GM23338 (cell line): ENCODE measurements at regions not wholly inside any gene's neighbourhood (a gene's known extent, or its start where the extent isn't known, plus 50 kb on each side); places are given as distances from the start of the nearest gene placed in this dataset.
A peak's percentile ranks its signal among the peaks of the same experiment; 100 is the strongest.

Experiments
- ATAC-seq: fragments of 200-7000 bp; cut with Tn5 transposase; 3 replicates; pipeline ENCODE4 v1.9.1; 2020
- DNase-seq: peaks from one replicate; pipeline ENCODE4 v3.0.0-alpha.2; 2015; ENCODE audit warnings: low spot score
- H2AFZ ChIP-seq: fragments of 200-600 bp; sonication (generic); 2 replicates; pipeline ENCODE4 v1.8.0; 2016; ENCODE audit warnings: antibody characterized with exemption, mild to moderate bottlenecking, moderate library complexity
- H3F3A ChIP-seq: fragments of 200-600 bp; sonication (generic); replicated peaks from 2 replicates; pipeline ENCODE4 v1.8.0; 2017; ENCODE audit warnings: antibody characterized with exemption, mixed run types, low read depth
- H3K27ac ChIP-seq: fragments of 200-600 bp; sonication (generic); 2 replicates; pipeline ENCODE4 v1.6.1; 2016; ENCODE audit warnings: low read depth
- H3K27me3 ChIP-seq: fragments of 200-600 bp; sonication (generic); 2 replicates; pipeline ENCODE4 v1.8.0; 2016; ENCODE audit warnings: mild to moderate bottlenecking, mixed run types, moderate library complexity; ENCODE audit not compliant: insufficient read depth
- H3K36me3 ChIP-seq: fragments of 200-600 bp; sonication (generic); 2 replicates; pipeline ENCODE4 v1.8.0; 2016; ENCODE audit warnings: mild to moderate bottlenecking; ENCODE audit not compliant: insufficient read depth
- H3K4me1 ChIP-seq: fragments of 200-600 bp; sonication (generic); 2 replicates; pipeline ENCODE4 v1.8.0; 2016; ENCODE audit warnings: mild to moderate bottlenecking, moderate library complexity; ENCODE audit not compliant: insufficient read depth
- H3K4me2 ChIP-seq: fragments of 200-600 bp; sonication (generic); 2 replicates; pipeline ENCODE4 v1.7.1; 2017; ENCODE audit warnings: mixed run types
- H3K4me3 ChIP-seq: fragments of 200-600 bp; sonication (generic); 2 replicates; pipeline ENCODE4 v1.6.1; 2016; ENCODE audit warnings: mixed run types
- H3K79me2 ChIP-seq: fragments of 200-600 bp; sonication (generic); replicated peaks from 2 replicates; pipeline ENCODE4 v1.8.0; 2017; ENCODE audit warnings: mild to moderate bottlenecking; ENCODE audit not compliant: insufficient read depth
- H3K9me2 ChIP-seq: fragments of 200-600 bp; sonication (generic); 2 replicates; pipeline ENCODE4 v1.8.0; 2017; ENCODE audit not compliant: insufficient read depth
- H4K20me1 ChIP-seq: fragments of 200-600 bp; sonication (generic); replicated peaks from 2 replicates; pipeline ENCODE4 v1.8.0; 2017; ENCODE audit warnings: mild to moderate bottlenecking; ENCODE audit not compliant: insufficient read depth
- H3K27ac Mint-ChIP-seq: 2 replicates; pipeline ENCODE4 v1.8.0; 2020; ENCODE audit warnings: inconsistent platforms, mild to moderate bottlenecking, moderate library complexity, mixed read lengths
- H3K27me3 Mint-ChIP-seq: 3 replicates; pipeline ENCODE4 v1.8.0; 2022; ENCODE audit warnings: low read depth, mild to moderate bottlenecking, moderate library complexity, mixed read lengths, inconsistent platforms; ENCODE audit not compliant: insufficient read depth, poor library complexity
- H3K36me3 Mint-ChIP-seq: 3 replicates; pipeline ENCODE4 v1.8.0; 2021; ENCODE audit warnings: low read depth, mild to moderate bottlenecking, inconsistent platforms, moderate library complexity, mixed read lengths
- H3K4me1 Mint-ChIP-seq: 3 replicates; pipeline ENCODE4 v1.8.0; 2020; ENCODE audit warnings: mild to moderate bottlenecking, inconsistent platforms, mixed read lengths
- H3K4me3 Mint-ChIP-seq: 3 replicates; pipeline ENCODE4 v1.8.0; 2021; ENCODE audit warnings: moderate library complexity, mild to moderate bottlenecking, inconsistent platforms, mixed read lengths
- H3K9me3 Mint-ChIP-seq: 3 replicates; pipeline ENCODE4 v1.8.0; 2020; ENCODE audit warnings: moderate library complexity, mild to moderate bottlenecking, inconsistent platforms, mixed read lengths
- CREB1 ChIP-seq: fragments of 250-450 bp; sonication (Bioruptor Pico); IDR thresholded peaks from 2 replicates; pipeline ENCODE4 v1.5.0; 2020; ENCODE audit warnings: low read depth, mild to moderate bottlenecking, moderate library complexity
- EZH2phosphoT487 ChIP-seq: fragments of 200-600 bp; sonication (generic); IDR thresholded peaks from one replicate; pipeline ENCODE4 v1.8.1; 2018; ENCODE audit warnings: antibody characterized with exemption; ENCODE audit not compliant: unreplicated experiment
- JUNB ChIP-seq: IDR thresholded peaks from one replicate; pipeline ENCODE4 v1.6.1; 2016; ENCODE audit warnings: antibody characterized with exemption; ENCODE audit not compliant: unreplicated experiment
- POLR2AphosphoS5 ChIP-seq: IDR thresholded peaks from 2 replicates; pipeline ENCODE4 v1.6.1; 2016; ENCODE audit warnings: antibody characterized with exemption, low read depth
- ZNF462 ChIP-seq: fragments of 250-450 bp; sonication (Bioruptor Pico); IDR thresholded peaks from 2 replicates; pipeline ENCODE4 v1.5.0; 2020; ENCODE audit warnings: mild to moderate bottlenecking, moderate library complexity
- TF ChIP-seq, protein P1 (sequence below), 2 experiments: fragments of 200-600 bp in 1 of 2; sonication (generic) in 1 of 2; conservative IDR thresholded peaks; 2 replicates each; pipeline versions ENCODE4 v1.5.1 to v1.6.1; 2016 to 2017; ENCODE audit warnings: antibody characterized with exemption in 2 of 2, low read depth in 2 of 2, mild to moderate bottlenecking in 2 of 2, moderate library complexity in 1 of 2
- TF ChIP-seq, protein P2 (sequence below): IDR thresholded peaks from 2 replicates; pipeline ENCODE4 v1.6.1; 2016; ENCODE audit warnings: antibody characterized with exemption

DNA sequence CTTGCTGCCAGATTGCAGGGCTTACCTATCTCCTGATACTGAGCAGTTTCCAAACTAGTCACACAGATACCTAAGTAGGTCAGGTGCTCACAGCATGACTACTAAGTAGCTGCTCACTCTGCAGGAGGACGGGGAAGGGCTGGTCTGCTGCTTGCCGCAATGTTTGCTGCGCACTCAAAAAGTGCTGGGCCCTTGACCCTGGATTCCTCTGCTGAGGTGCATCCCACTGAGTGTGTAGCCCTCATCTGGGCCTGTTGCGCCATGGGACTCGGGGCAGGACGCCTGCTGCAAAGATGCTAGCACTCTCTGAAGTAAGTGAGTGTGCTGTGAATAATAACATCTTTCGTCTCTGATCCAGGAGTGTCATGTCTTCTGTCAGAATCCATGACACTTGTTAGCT, 59.2 kb upstream of the MEDAG start (continued):
- TF ChIP-seq ZNF462 (CRISPR knock-in tag) (no peak), JUNB (no peak), POLR2AphosphoS5 (no peak), EZH2phosphoT487 (no peak)

DNA sequence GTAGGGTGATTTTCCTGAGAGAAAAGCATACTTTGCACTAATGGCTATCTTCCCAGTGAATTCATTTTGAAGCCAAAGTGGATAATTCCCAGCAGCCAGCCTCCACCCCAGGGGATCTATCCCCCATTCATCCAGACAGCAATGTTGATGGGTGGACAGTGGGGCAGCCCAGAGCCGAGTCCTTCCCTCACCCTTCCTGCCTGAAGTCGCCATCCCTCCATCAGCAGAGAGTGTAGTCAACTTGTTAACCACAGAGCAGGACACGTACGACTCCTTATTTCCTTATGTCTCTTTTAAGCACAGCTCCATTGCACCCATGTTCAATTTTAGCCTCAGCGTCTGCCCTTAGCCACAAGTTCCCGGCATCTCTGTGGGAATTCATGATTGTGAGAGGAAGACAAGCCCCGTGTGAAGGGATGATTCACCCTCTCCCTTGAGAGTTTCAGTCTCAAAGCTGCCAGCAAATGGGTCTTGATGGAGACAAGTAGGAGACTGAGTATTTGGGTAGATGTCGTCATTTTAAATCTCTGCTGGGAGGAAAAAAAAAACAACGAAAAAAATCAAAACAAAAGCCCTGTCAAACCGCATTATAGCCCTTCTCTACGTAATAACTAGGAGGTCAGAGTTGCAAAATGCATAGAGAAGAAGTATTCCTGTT, 58.3 kb upstream of the MEDAG start:
- H3K4me1 Mint-ChIP-seq, result peaks cover 2% of the 10 kb centered on the region; the same call in 1 of the 3 replicates
- TF ChIP-seq, protein P1, sequence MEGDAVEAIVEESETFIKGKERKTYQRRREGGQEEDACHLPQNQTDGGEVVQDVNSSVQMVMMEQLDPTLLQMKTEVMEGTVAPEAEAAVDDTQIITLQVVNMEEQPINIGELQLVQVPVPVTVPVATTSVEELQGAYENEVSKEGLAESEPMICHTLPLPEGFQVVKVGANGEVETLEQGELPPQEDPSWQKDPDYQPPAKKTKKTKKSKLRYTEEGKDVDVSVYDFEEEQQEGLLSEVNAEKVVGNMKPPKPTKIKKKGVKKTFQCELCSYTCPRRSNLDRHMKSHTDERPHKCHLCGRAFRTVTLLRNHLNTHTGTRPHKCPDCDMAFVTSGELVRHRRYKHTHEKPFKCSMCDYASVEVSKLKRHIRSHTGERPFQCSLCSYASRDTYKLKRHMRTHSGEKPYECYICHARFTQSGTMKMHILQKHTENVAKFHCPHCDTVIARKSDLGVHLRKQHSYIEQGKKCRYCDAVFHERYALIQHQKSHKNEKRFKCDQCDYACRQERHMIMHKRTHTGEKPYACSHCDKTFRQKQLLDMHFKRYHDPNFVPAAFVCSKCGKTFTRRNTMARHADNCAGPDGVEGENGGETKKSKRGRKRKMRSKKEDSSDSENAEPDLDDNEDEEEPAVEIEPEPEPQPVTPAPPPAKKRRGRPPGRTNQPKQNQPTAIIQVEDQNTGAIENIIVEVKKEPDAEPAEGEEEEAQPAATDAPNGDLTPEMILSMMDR (conservative IDR thresholded peaks at IDR 0.05; ENCODE audit: low read depth in 2 of 2), result no peak
- TF ChIP-seq POLR2AphosphoS5 (no peak), CREB1 (CRISPR knock-in tag) (no peak)
- TF ChIP-seq, protein P2, sequence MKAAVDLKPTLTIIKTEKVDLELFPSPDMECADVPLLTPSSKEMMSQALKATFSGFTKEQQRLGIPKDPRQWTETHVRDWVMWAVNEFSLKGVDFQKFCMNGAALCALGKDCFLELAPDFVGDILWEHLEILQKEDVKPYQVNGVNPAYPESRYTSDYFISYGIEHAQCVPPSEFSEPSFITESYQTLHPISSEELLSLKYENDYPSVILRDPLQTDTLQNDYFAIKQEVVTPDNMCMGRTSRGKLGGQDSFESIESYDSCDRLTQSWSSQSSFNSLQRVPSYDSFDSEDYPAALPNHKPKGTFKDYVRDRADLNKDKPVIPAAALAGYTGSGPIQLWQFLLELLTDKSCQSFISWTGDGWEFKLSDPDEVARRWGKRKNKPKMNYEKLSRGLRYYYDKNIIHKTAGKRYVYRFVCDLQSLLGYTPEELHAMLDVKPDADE, result no peak

More for the DNA sequence above, 58.3 kb upstream of the MEDAG start:
- Histone ChIP-seq H3K27ac (no peak overlapping the region), H3K4me2 (no peak overlapping the region), H3K9me2 (0 out of 2 replicates have a peak, but pooled peaks cover 11% of the 10 kb centered on the region), H4K20me1 (no peaks in the 10 kb centered on the region), H3K4me1 (no peaks in the 10 kb centered on the region), H2AFZ (peak overlapping the region; percentile 56; the same call in 1 of the 2 replicates), H3K79me2 (no peaks in the 10 kb centered on the region), H3K4me3 (no peak overlapping the region), H3F3A (peaks cover 8% of the 10 kb centered on the region; the same call in 1 of the 2 replicates), H3K27me3 (no peaks in the 10 kb centered on the region), H3K36me3 (no peaks in the 10 kb centered on the region)
- ATAC-seq (no peak), DNase-seq (no peak)
- H3K4me3 Mint-ChIP-seq, result no peak overlapping the region
- H3K9me3 Mint-ChIP-seq, result no peaks in the 10 kb centered on the region
- no peak overlapping the region for H3K27ac Mint-ChIP-seq
- peaks cover 4% of the 10 kb centered on the region for H3K27me3 Mint-ChIP-seq
- H3K36me3 Mint-ChIP-seq, result no peaks in the 10 kb centered on the region
